ENCODE measurements at regions not wholly inside any gene's neighbourhood (a gene's known extent, or its start where the extent isn't known, plus 50 kb on each side); places are given as distances from the start of the nearest gene placed in this dataset.

GRCh38 chr2:118750959-118751565 lies 96.4 kb downstream of the EN1 start:
- no peak for TF ChIP-seq CTCF (IDR thresholded peaks at IDR 0.05; ENCODE audit: low read depth, low read length, missing input control)
- no peak for TF ChIP-seq JUND (IDR thresholded peaks at IDR 0.05)
- no peak for TF ChIP-seq EGR1 (IDR thresholded peaks at IDR 0.05; ENCODE audit: low read depth in 2 of 2)
- no peak for TF ChIP-seq FOXA1 (IDR thresholded peaks at IDR 0.05)
- no peak for TF ChIP-seq TAF1 (conservative IDR thresholded peaks at IDR 0.05)
- TF ChIP-seq REST (IDR thresholded peaks at IDR 0.05) = no peak
- TF ChIP-seq YY1 (IDR thresholded peaks at IDR 0.05) = no peak
- TF ChIP-seq RAD21 (IDR thresholded peaks at IDR 0.05) = no peak
- TF ChIP-seq ATF3 (IDR thresholded peaks at IDR 0.05) = no peak
- TF ChIP-seq RXRA (IDR thresholded peaks at IDR 0.05) = no peak
- no peak for TF ChIP-seq GABPA (IDR thresholded peaks at IDR 0.05 in 1 of 2, conservative IDR thresholded peaks at IDR 0.05 in 1 of 2)
- TF ChIP-seq SP1 (IDR thresholded peaks at IDR 0.05) = no peak

Measured in liver (tissue), 3 donors.